ENCODE measurements at regions not wholly inside any gene's neighbourhood (a gene's known extent, or its start where the extent isn't known, plus 50 kb on each side); places are given as distances from the start of the nearest gene placed in this dataset.

- Mint-ChIP-seq H3K4me3 (no peak overlapping the region), H3K4me1 (no peaks in the 10 kb centered on the region), H3K27ac (no peak overlapping the region), H3K27me3 (peaks cover 13% of the 10 kb centered on the region), H3K9me3 (ENCODE audit: insufficient read depth) (no peaks in the 10 kb centered on the region)
- Histone ChIP-seq H2AFZ (ENCODE audit: insufficient read depth, low read depth, low read length, poor library complexity, severe bottlenecking) (no peak overlapping the region), H4K20me1 (ENCODE audit: control insufficient read depth, insufficient read depth, low read length, poor library complexity, severe bottlenecking) (no peaks in the 10 kb centered on the region), H3K4me1 (ENCODE audit: control insufficient read depth in 2 of 2, insufficient read depth in 2 of 2, low read length in 2 of 2) (no peaks in the 10 kb centered on the region), H3K27ac (ENCODE audit: low read length in 2 of 2) (no peak overlapping the region), H3K79me2 (ENCODE audit: control insufficient read depth, insufficient read depth, low read length) (no peaks in the 10 kb centered on the region), H3K9ac (ENCODE audit: low read length) (no peak overlapping the region), H3K4me2 (replicated peaks; ENCODE audit: low read depth, low read length, poor library complexity, severe bottlenecking) (no peak overlapping the region), H3K36me3 (replicated peaks in 1 of 2; ENCODE audit: control extremely low read depth in 1 of 2, control insufficient read depth in 1 of 2, extremely low read depth in 1 of 2, insufficient read depth in 2 of 2, low read length in 1 of 2) (no peaks in the 10 kb centered on the region), H3K4me3 (ENCODE audit: control extremely low read depth in 1 of 5, extremely low read depth in 1 of 5, insufficient read depth in 1 of 5, low read depth in 2 of 5, low read length in 4 of 5) (no peak overlapping the region), H3K9me3 (ENCODE audit: control extremely low read depth in 1 of 3, control insufficient read depth in 2 of 3, insufficient read depth in 1 of 3, low read length in 2 of 3) (no peaks in the 10 kb centered on the region), H3K27me3 (replicated peaks in 1 of 4; ENCODE audit: control extremely low read depth in 1 of 4, control insufficient read depth in 3 of 4, insufficient read depth in 4 of 4, low read length in 3 of 4) (peaks cover 0 to 6% (median 3%) of the 10 kb centered on the region in 4 experiments)
- ChIA-PET CTCF (interaction anchor here (0.8 to 1.4 kb wide), 3 partner anchors 9 to 12 kb away, joined by 3 to 5 read pairs (median 3); no protein-coding TSS in a partner anchor), POLR2A (no interaction called here)
- intact Hi-C loops (cut with micrococcal nuclease), result no loop called here
- TF ChIP-seq EZH2 (IDR thresholded peaks at IDR 0.05; ENCODE audit: borderline replicate concordance, insufficient read depth, low read depth, low read length, poor library complexity, severe bottlenecking) (no peak), CTCF (IDR thresholded peaks at IDR 0.05) (no peak)
- ATAC-seq (ENCODE audit: low read depth), result no peak
- 94% methylated on average over 1 of the region's 4 CpGs for WGBS (ENCODE audit: insufficient coverage)
- DNase-seq, result no peak
Observed at GRCh38 chr11:95432714-95433503, 201.9 kb upstream of the SESN3 start.

GRCh38 chr11:95429376-95429907 lies 198.4 kb upstream of the SESN3 start:
- H3K27ac ChIP-seq (ENCODE audit: low read length in 2 of 2), result no peak overlapping the region
- TF ChIP-seq EZH2 (IDR thresholded peaks at IDR 0.05; ENCODE audit: borderline replicate concordance, insufficient read depth, low read depth, low read length, poor library complexity, severe bottlenecking) (no peak), CTCF (IDR thresholded peaks at IDR 0.05) (no peak)
- no peaks in the 10 kb centered on the region for H3K79me2 ChIP-seq (ENCODE audit: control insufficient read depth, insufficient read depth, low read length)
- ChIA-PET POLR2A (no interaction called here), CTCF (no interaction called here)
- no peaks in the 10 kb centered on the region for H4K20me1 ChIP-seq (ENCODE audit: control insufficient read depth, insufficient read depth, low read length, poor library complexity, severe bottlenecking)
- no peak overlapping the region for H3K4me3 Mint-ChIP-seq
- no peak overlapping the region for H3K4me2 ChIP-seq (replicated peaks; ENCODE audit: low read depth, low read length, poor library complexity, severe bottlenecking)
- no peaks in the 10 kb centered on the region for H3K9me3 ChIP-seq (ENCODE audit: control extremely low read depth in 1 of 3, control insufficient read depth in 2 of 3, insufficient read depth in 1 of 3, low read length in 2 of 3)
- intact Hi-C loops (cut with micrococcal nuclease), result no loop called here
- peaks cover 0 to 3% (median 0%) of the 10 kb centered on the region in 4 experiments for H3K27me3 ChIP-seq (replicated peaks in 1 of 4; ENCODE audit: control extremely low read depth in 1 of 4, control insufficient read depth in 3 of 4, insufficient read depth in 4 of 4, low read length in 3 of 4)
- ATAC-seq (ENCODE audit: low read depth) (no peak), DNase-seq (no peak)
- H2AFZ ChIP-seq (ENCODE audit: insufficient read depth, low read depth, low read length, poor library complexity, severe bottlenecking), result no peak overlapping the region
- no peaks in the 10 kb centered on the region for H3K4me1 Mint-ChIP-seq
- no peak overlapping the region for H3K27ac Mint-ChIP-seq
- 60% methylated on average over 1 of the region's 1 CpG for WGBS (ENCODE audit: insufficient coverage)
- H3K36me3 ChIP-seq (replicated peaks in 1 of 2; ENCODE audit: control extremely low read depth in 1 of 2, control insufficient read depth in 1 of 2, extremely low read depth in 1 of 2, insufficient read depth in 2 of 2, low read length in 1 of 2), result no peaks in the 10 kb centered on the region
- no peaks in the 10 kb centered on the region for H3K4me1 ChIP-seq (ENCODE audit: control insufficient read depth in 2 of 2, insufficient read depth in 2 of 2, low read length in 2 of 2)
- H3K9ac ChIP-seq (ENCODE audit: low read length), result no peak overlapping the region
- H3K4me3 ChIP-seq (ENCODE audit: control extremely low read depth in 1 of 5, extremely low read depth in 1 of 5, insufficient read depth in 1 of 5, low read depth in 2 of 5, low read length in 4 of 5), result no peak overlapping the region
- peaks cover 14% of the 10 kb centered on the region for H3K27me3 Mint-ChIP-seq
- H3K9me3 Mint-ChIP-seq (ENCODE audit: insufficient read depth), result no peaks in the 10 kb centered on the region

All from B cell (primary cell).